Vagina (tissue), 2 donors: ENCODE measurements at regions not wholly inside any gene's neighbourhood (a gene's known extent, or its start where the extent isn't known, plus 50 kb on each side); places are given as distances from the start of the nearest gene placed in this dataset.

Experiments used
- CTCF ChIP-seq, 3 experiments: fragments of 450-650 bp in 2 of 3; fragments of 200-600 bp in 1 of 3; sonication (generic) in 1 of 3; IDR thresholded peaks; one replicate each; pipeline ENCODE4 v1.5.1; 2017 to 2019; ENCODE audit warnings: antibody characterized with exemption in 3 of 3, mild to moderate bottlenecking in 2 of 3, moderate library complexity in 2 of 3
- POLR2A ChIP-seq, 2 donors: fragments of 450-650 bp; IDR thresholded peaks; one replicate each; pipeline ENCODE4 v1.6.1; 2017; ENCODE audit warnings: antibody characterized with exemption in 2 of 2, mild to moderate bottlenecking in 2 of 2, moderate library complexity in 2 of 2
- POLR2AphosphoS5 ChIP-seq, 2 donors: sonication (generic); formaldehyde crosslinking; IDR thresholded peaks; one replicate each; pipeline ENCODE4 v1.9.0; 2017; ENCODE audit warnings: antibody characterized with exemption in 2 of 2, mild to moderate bottlenecking in 2 of 2, low read depth in 1 of 2; ENCODE audit not compliant: insufficient read depth in 1 of 2

DNA sequence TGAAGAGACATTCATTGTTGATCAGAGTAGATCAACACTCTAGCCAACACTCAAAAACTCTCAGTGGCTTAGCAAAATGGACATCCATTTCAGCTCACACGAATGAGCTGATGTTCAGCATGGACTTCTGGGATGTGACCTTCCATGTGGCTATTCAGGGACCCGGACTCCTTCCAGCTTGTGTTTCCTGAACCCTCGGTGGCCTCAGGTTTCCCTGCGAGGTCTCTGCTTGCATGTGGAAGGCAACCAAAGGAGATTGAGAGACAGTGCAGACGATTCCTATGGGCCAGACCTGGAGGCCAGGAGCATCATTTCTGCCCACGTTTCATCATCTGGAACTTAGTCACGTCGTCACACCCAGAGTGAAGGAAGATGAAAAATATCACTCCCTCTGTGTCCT is 1137.4 kb downstream of the TBC1D22A start:
- TF ChIP-seq CTCF (IDR thresholded peaks at IDR 0.05), result no peak
- no peak for TF ChIP-seq POLR2A (IDR thresholded peaks at IDR 0.05)
- TF ChIP-seq POLR2AphosphoS5 (IDR thresholded peaks at IDR 0.05; ENCODE audit: insufficient read depth in 1 of 2, low read depth in 1 of 2), result no peak
